HG02840 (cell line): ENCODE measurements at regions not wholly inside any gene's neighbourhood (a gene's known extent, or its start where the extent isn't known, plus 50 kb on each side); places are given as distances from the start of the nearest gene placed in this dataset.

Experiments
- ATAC-seq: cut with Tn5 transposase; IDR thresholded peaks from one replicate; pipeline ENCODE4 v1.9.1; 2021; ENCODE audit warnings: mild to moderate bottlenecking, moderate library complexity, moderate number of reproducible peaks; ENCODE audit not compliant: unreplicated experiment, low FRiP score

DNA sequence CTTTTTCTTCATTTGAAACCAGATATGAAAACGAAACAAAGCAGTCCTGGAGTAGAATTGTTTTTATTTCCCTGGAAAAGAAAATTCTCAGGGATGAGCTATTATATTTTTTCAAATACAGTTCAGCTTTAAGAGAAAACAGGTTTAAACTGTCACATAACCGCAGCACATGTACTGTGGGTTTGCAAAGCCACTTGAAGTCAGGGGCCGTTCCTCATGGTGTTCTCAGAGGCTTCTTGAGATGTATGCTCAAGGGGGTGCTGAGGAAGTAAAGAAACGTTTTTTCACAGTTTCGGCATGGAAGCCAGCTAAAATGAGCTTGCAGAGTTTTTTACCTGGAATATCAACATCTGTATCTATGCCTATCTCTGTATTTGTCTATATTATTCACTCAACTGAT is 225.3 kb downstream of the MC4R start:
- ATAC-seq = no peak

DNA sequence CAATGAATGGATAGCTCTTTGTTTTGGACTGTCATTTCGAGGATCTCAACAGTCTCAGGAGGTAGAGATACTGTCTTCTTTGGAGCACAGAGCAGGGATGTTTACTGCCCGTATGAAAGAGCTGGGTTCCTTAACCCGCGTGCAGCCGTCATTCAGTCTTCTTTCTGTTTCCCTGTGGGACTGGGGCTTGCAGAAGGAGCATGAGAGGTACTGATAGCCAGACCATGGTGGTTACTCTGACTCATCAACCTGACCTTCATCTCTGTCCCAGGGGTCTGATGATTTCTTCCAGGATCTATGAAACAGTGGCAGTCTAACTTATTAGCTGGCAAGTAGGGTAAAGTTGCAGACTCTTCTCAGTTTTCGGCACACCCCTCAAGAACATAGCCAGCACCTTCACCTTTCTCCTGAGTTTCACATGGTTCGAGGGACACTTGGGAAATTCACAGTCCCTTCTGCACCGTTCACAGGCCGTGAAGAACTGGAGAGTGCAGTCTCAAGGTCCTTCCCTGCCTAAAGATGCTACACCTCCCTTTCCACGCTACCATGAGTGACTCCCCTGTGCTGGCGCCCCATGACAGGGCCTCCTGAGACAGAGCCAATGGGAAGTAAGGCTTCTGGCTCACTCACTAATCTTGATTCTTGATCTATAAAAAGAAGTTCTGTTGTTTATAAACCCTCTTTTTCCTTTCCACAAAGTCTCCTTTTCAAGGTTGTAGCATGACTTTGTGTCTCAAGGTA is 226.2 kb downstream of the MC4R start:
- no peak for ATAC-seq

DNA sequence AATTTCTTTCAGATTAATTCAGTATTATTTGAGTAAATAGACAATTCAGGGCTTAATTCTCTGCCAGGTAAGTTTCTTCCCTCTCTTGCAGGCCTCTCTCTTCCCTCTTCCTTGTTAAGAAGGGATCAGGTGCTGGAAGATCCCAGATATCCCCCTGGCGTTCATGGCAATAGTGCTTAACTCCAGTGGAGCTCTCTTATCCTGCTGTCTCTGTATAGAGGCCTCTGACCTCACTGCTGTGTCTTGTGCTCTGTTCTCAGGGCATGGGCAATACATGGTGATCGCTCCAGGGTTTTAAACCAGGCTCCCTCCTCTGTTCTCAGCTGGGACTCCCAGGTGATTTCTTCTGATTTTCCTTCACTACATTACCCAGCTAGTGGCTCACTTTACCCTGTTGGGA is 226.8 kb downstream of the MC4R start:
- ATAC-seq = no peak

GRCh38 chr18:60134806-60135205 is 235.0 kb downstream of the PMAIP1 start:
- ATAC-seq = no peak

DNA sequence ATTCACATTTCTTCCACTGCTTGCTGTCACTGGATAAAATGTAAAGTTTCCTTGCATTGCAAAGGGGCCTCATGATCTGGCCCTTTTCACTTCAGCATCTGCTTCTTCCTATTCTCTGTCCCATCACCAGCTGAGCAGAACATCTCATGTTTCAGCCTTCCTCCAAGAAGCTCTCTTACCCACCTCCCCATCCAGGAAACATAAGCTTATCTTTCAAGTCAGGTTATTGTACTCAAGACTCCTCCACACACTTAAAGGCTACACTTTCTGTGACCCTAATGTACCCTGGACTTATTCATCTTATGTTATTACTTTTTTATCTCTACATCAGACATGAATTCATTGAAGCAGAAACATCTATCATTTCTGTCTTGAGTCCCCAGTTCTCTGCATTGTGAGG is 230.5 kb downstream of the PMAIP1 start:
- no peak for ATAC-seq

- no peak for ATAC-seq
These were observed 223.2 kb downstream of the PMAIP1 start for GRCh38 chr18:60123031-60123430.

GRCh38 chr18:60122339-60122738 is 222.5 kb downstream of the PMAIP1 start:
- no peak for ATAC-seq

- no peak for ATAC-seq
These were observed 220.5 kb downstream of the PMAIP1 start for GRCh38 chr18:60120231-60120750.

- no peak for ATAC-seq
These were observed 217.5 kb downstream of the PMAIP1 start for GRCh38 chr18:60117321-60117720.

- no peak for ATAC-seq
These were observed 213.6 kb downstream of the PMAIP1 start for GRCh38 chr18:60113396-60113795.

- ATAC-seq = no peak
These were observed 212.6 kb downstream of the PMAIP1 start for GRCh38 chr18:60112369-60112768.

DNA sequence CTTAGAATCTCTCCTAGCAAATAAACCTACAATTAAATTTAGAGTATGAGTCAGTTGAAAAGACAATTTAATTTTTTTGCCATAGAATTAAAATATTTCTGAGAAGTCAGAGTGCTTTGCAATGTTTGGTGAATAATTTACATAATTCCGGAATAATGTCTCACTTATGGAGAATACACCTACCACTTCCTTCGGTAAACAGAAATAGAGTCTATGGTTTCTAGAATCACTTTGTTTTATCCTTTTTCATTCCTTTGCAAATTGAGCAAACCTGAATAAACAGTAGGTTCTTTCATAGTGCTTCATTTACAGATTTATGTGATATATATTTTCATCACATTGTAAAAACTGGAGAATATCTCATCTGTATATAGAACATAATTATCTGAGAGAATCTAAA is 211.7 kb downstream of the PMAIP1 start:
- no peak for ATAC-seq

DNA sequence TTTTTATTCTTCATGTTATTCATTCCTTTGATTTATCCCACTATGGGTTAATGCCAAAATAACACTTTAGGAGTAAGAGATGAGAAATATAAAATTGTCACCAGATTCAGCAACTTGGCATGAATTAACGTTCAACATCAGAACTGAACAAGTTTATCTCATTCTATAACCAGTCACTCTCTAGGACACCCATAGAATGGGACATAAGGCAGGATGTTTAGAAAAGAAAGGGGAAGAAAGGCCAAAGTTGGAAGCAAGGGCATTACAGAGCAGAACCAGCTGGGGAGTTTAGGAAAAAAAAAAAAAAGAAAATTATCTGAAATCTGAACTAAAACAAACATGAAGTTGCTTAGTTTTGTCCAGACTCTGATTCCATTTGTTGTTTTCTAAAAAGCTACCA is 211.0 kb downstream of the PMAIP1 start:
- ATAC-seq = no peak

DNA sequence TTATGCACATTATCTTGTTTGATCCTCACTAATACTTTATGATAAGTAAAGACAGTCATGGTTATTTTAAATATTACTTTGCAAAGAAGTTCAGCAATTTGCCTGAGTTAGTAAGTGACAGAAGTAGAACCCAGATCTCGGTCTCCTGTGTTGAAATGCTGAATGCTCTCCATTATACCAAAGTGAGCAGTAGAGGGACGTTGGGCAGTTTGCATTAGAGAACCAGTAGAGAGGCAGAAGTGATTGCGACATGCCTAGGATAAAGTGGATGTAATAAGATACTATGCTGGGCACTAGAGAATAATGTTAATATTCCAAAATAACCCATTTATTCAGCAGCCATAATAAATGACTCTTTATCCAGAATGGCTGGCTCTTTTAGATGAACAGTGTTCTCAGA is 201.0 kb downstream of the PMAIP1 start:
- ATAC-seq = no peak

DNA sequence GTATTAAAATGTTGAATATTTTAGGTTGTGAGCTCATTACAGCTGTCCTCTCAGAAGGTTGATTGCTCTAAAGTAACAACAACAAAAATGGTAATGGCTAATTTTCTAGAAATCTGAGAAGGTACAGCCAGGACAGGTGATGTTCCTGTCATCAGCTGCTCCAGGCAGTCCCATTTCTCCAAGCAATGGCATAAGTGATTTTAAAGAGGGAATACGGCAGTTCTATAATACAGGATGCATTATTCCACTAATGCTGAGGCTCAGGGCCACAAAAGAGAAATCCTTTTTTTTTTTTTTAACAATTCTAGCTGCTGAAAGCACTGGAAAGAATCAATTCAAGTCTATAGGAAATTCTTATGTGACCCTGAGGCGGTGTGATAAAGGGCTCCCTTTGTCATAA is 199.9 kb downstream of the PMAIP1 start:
- no peak for ATAC-seq

DNA sequence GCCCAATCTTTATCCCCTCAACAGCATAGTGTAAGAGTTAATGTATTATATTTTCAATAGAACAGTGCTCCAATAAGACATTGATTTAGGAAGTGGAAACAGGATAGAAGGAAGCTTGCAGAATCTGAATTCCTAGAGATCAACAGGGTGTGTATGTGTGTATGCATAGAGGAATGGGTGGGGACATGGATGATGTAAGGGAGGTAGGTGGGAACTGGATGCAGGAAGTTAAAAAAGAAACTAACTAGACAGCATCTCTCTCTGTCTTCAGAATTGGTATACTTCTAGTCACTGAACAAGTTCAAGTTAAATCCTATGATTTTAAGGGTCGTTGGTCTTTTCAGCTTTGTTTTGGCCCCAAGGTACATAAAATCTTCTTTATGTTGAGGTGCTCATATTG is 196.6 kb downstream of the PMAIP1 start:
- ATAC-seq = no peak

GRCh38 chr18:60092073-60092472 is 192.3 kb downstream of the PMAIP1 start:
- ATAC-seq = no peak

- no peak for ATAC-seq
These were observed 190.4 kb downstream of the PMAIP1 start for GRCh38 chr18:60090170-60090569.

DNA sequence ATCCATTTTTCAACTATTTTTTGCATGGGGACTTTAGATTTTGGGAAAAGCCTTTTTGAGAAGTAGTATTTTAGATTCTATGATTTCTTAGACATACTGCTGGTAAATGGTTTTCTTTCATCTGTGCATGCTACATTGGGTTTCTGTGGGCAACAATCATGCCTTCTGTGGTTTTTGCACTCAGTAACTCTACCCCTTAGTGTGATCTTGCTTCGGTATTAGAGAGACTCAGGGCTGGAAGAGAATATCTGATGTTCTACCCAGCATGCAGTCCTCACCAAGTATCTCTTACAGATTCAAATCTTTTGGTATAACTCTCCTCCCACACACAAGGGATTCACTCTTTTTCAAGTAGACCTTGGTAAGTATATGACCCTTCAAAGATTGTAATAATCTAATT is 183.0 kb downstream of the PMAIP1 start:
- ATAC-seq = no peak

DNA sequence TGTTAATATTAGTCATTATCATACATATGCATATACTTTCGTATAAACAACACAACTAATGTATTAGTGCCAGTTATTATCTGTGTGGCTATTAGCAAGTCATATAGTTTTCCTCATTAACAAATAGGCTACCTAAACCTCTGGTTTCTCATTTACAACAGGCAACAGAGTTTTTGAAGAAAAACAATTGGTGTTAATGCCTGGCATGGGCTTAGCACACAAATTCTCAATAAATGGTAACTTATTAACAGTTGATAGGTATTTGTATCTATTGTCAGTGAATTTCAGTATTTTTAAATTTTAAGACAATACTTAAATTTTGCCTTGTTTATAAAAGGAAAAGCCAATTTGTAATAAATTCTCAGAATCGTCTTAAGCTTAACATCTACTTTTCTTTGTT is 182.5 kb downstream of the PMAIP1 start:
- no peak for ATAC-seq

GRCh38 chr18:60075477-60075876 is 175.7 kb downstream of the PMAIP1 start:
- no peak for ATAC-seq

- ATAC-seq = no peak
These were observed 170.8 kb downstream of the PMAIP1 start for GRCh38 chr18:60070631-60071030.

GRCh38 chr18:60069145-60069544 is 169.3 kb downstream of the PMAIP1 start:
- no peak for ATAC-seq
